Skin epidermis (tissue), 12 donors: ENCODE measurements at regions not wholly inside any gene's neighbourhood (a gene's known extent, or its start where the extent isn't known, plus 50 kb on each side); places are given as distances from the start of the nearest gene placed in this dataset.
"Not testable (repeated sequence)": the region's sequence is repeated elsewhere in the genome, so short reads cannot be mapped to it uniquely, and the experiment has no call there.

Experiments used
- H3K27ac ChIP-seq, 21 experiments: fragments of 200-600 bp; sonication (generic) in 11 of 21; one replicate each; pipeline ENCODE4 v1.5.0; 2020; ENCODE audit warnings: mild to moderate bottlenecking in 3 of 21, inconsistent platforms in 2 of 21, moderate library complexity in 2 of 21
- H3K4me3 ChIP-seq, 7 experiments: fragments of 200-600 bp; sonication (generic) in 2 of 7; one replicate each; pipeline ENCODE4 v1.5.0; 2020; ENCODE audit warnings: inconsistent platforms in 2 of 7, mild to moderate bottlenecking in 2 of 7, moderate library complexity in 1 of 7

- no peak overlapping the region for H3K4me3 ChIP-seq
- no peak overlapping the region for H3K27ac ChIP-seq
Observed at GRCh38 chr1:2944705-2945104, 76.6 kb upstream of the ACTRT2 start.

- H3K4me3 ChIP-seq = no peak overlapping the region
- H3K27ac ChIP-seq = no peak overlapping the region
Observed at GRCh38 chr1:2945821-2946231, 75.4 kb upstream of the ACTRT2 start.

GRCh38 chr1:2946291-2946690 is 75.0 kb upstream of the ACTRT2 start:
- no peak overlapping the region for H3K27ac ChIP-seq
- no peak overlapping the region for H3K4me3 ChIP-seq

DNA sequence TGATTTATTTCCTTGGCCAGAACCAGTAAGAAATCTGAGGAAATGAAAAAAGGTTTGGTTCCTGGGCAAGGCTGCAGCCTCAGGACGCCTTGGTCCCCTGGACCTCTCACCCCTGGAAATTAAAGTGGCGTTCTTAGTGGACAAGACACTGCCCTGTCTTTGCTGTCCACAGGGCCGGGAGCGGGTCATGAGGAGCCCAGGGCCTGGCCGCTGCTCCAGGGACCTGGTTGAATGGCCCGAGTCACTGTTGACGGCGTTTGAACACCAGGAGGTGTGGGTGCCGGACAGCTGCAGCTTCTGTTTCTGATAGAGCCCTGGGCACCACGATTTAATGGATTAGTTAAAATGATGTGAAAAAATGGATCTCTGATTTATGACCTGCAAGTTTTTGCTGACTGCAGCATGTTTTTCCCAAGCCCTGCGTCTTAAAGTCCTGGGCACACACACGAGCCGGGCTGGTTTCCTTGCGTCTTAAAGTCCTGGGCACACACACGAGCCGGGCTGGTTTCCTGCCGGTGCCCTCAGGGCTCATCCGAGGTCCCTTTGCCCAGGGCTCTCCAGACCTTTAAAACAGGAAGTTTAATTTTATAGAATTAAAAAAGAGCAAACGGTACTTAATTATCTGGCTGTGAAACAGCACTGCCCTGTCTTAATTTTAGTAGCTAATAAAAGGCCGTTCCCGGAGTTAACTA is 74.1 kb upstream of the ACTRT2 start:
- Histone ChIP-seq H3K27ac (no peak overlapping the region), H3K4me3 (no peak overlapping the region)

GRCh38 chr1:2948001-2948750 is 73.1 kb upstream of the ACTRT2 start:
- Histone ChIP-seq H3K4me3 (no peak overlapping the region), H3K27ac (peak overlapping the region in 1 of 21 experiments; percentile 20)

GRCh38 chr1:2948751-2949680 is 72.3 kb upstream of the ACTRT2 start:
- H3K27ac ChIP-seq = peak overlapping the region in 1 of 21 experiments; percentile 20

GRCh38 chr1:2949966-2950925 is 71.0 kb upstream of the ACTRT2 start:
- peak overlapping the region in 1 of 21 experiments; percentile 63 for H3K27ac ChIP-seq
- H3K4me3 ChIP-seq = no peak overlapping the region

More at GRCh38 chr1:2948751-2949680, 72.3 kb upstream of the ACTRT2 start:
- no peak overlapping the region for H3K4me3 ChIP-seq

DNA sequence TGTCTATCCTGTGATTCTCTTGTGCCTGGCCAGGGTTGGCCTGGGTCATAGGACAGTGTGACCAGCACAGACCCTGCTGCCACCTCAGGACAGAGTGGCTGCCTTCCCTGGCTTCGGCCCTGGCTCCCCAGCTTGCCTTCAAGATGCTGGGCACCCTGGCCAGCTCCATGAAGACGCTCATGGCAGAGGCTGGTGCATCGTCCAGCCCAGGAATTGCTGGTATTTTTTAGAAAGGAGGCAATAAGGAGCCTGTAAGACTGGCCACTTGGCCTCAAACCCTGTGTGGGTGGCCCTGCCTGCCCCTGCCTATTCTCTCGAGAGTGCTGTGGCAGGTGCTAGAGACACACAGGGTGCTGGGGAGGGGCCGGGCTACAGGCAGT is 70.4 kb upstream of the ACTRT2 start:
- Histone ChIP-seq H3K27ac (peak overlapping the region in 1 of 21 experiments; percentile 57), H3K4me3 (no peak overlapping the region)

- peak overlapping the region in 1 of 21 experiments; percentile 57 for H3K27ac ChIP-seq
- no peak overlapping the region for H3K4me3 ChIP-seq
Observed at GRCh38 chr1:2951856-2952255, 69.4 kb upstream of the ACTRT2 start.

- Histone ChIP-seq H3K27ac (peak overlapping the region in 1 of 21 experiments; percentile 57), H3K4me3 (no peak overlapping the region)
Observed at GRCh38 chr1:2952371-2952770, 68.9 kb upstream of the ACTRT2 start.

GRCh38 chr1:2952992-2953391 is 68.3 kb upstream of the ACTRT2 start:
- H3K27ac ChIP-seq = peak overlapping the region in 1 of 21 experiments; percentile 57
- H3K4me3 ChIP-seq = no peak overlapping the region

DNA sequence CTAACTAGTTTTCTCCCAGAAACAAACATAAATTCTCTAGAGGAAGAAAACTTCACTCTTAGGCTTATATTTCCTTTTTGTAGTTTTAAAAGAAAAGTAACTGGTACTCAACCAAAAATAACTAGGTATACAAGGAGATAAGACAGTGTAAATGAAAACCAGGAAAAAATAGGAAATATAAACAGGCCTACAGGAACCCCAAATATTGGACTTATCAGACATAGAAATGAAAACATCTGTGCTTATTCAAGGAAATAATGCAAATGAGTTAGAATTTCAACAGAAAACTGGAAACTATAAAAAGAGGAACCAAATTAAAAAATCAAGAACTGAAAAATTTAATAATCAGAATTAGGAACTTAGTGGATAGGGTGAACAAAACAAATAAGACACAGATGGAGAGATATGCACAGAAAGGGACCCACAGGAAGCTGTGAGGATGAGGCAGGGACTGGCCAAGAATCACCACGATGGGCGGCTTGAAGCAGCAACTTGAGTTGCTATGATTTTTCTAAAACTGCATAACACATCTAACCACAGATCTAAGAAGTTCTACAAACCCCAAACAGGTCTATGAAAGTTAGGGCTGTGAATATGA is 67.5 kb upstream of the ACTRT2 start:
- peak overlapping the region in 1 of 21 experiments; percentile 18 for H3K27ac ChIP-seq
- H3K4me3 ChIP-seq = no peak overlapping the region

DNA sequence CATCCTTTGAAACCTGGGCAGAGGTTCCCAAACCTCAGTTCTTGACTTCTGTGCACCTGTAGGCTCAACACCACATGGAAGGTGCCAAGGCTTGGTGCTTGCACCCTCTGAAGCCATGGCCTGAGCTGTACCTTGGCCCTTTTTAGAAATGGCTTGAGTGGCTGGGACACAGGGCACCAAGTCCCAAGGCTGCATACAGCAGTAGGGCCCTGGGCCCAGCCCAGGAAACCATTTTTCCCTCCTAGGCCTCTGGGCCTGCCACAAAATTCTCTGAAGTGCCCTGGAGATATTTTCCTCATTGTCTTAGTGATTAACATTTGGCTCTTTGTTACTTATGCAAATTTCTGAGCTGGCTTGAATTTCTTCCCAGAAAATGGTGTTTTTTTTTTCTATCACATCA is 65.6 kb upstream of the ACTRT2 start:
- no peak overlapping the region for H3K4me3 ChIP-seq
- H3K27ac ChIP-seq = no peak overlapping the region

DNA sequence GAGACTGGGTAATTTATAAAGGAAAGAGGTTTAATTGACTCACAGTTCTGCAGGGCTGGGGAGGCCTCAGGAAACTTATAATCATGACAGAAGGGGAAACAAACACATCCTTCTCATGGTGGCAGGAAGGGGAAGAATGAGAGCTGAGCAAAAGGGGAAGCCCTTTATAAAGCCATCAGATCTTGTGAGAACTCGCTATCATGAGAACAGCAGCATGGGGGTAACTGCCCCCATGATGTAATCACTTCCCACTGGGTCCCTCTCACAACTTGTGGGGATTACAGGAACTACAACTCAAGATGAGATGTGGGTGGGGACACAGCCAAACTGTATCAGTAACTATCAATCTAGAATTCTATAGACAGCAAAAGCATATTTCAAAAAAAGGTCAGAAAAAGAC is 64.7 kb upstream of the ACTRT2 start:
- Histone ChIP-seq H3K4me3 (no peak overlapping the region), H3K27ac (no peak overlapping the region)

DNA sequence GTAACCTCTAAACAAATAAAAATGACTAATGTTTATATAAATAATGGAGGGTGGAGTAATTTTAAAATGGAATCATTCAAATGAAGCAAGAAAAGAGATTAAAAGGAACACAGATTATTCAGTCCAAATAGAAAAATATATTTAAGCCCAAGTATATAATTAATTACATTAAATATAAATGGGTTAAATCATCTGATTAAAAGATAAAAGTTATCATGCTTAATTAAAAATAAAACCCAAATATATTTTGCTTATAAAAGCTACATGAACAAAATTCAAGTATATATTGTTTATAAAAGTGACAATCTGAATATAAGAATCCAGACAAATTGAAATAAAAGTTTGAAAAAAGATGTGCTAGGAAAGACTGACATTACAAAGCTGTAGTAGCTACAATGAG is 63.9 kb upstream of the ACTRT2 start:
- Histone ChIP-seq H3K27ac (no peak overlapping the region), H3K4me3 (no peak overlapping the region)

DNA sequence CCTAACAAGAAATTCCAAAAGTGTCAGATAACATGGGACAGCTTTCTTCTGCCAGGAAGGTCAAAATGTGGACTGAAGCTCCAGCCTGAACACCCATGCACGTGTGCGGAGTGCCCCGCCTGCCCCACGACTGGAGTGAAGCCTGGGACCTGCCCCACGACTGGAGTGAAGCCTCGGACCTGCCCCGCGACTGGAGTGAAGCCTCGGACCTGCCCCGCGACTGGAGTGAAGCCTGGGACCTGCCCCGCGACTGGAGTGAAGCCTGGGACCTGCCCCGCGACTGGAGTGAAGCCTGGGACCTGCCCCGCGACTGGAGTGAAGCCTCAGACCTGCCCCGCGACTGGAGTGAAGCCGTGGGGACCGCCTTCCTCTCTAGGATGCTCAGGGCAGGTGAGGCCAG is 61.4 kb upstream of the ACTRT2 start:
- H3K4me3 ChIP-seq = not testable (repeated sequence)

DNA sequence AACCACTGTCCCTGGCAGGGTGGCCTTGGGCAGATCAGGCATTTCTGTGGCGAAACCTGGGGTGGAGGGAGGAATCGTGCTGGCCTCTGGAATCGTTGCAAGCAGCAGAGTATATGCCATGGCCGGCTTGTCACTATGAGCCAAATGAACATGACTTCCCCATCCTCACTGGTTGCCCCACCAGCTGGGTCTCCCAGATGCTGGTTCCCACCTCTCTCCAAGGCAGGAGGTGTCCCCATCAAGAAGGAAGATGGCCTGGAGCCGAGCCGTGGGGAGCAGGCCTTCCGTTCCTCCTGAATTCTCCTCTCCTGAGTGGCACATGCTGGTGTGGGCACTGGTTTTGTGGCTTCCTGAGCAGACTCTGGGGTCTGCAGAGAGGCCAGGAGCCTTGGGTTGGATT is 60.2 kb upstream of the ACTRT2 start:
- H3K27ac ChIP-seq = no peak overlapping the region
- H3K4me3 ChIP-seq = no peak overlapping the region

More for the DNA sequence above, 61.4 kb upstream of the ACTRT2 start:
- H3K27ac ChIP-seq = not testable (repeated sequence)

DNA sequence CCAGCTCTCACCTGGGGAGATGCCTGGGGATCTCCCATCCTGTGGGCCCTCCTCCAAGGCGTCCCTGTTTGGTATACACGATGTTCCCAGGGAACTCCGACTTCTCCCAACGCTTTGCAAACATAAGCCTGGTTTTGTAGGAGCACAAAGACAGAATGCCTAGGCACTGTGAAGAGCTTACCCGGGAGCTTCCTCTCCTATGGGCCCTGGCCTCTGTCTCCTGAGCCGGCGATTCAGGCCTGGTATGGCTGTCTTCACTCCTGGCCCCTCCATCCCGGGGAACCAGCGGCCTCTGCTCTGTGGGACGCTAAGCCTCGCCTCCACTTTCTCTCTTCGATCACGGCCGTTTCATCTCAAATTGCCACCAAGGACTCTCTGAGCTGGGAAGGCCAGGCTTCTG is 59.6 kb upstream of the ACTRT2 start:
- Histone ChIP-seq H3K27ac (no peak overlapping the region), H3K4me3 (no peak overlapping the region)

- Histone ChIP-seq H3K27ac (no peak overlapping the region), H3K4me3 (no peak overlapping the region)
Observed at GRCh38 chr1:2962061-2962460, 59.2 kb upstream of the ACTRT2 start.
